HL-60/S4 (cell line): ENCODE measurements at regions not wholly inside any gene's neighbourhood (a gene's known extent, or its start where the extent isn't known, plus 50 kb on each side); places are given as distances from the start of the nearest gene placed in this dataset.
"Not testable (repeated sequence)": the region's sequence is repeated elsewhere in the genome, so short reads cannot be mapped to it uniquely, and the experiment has no call there.

ENCODE experiments used
- in situ Hi-C: fragments of 300-500 bp; cut with MboI; formaldehyde crosslinking; loops from 2 replicates; pipeline ENCODE4 v1.14.3; 2022; ENCODE audit warnings: low sequenced_read_pairs

- in situ Hi-C loops = no loop called here
Measured at GRCh38 chr13:81929988-81930387, 1589.1 kb upstream of the SPRY2 start.

- in situ Hi-C loops = no loop called here
Measured at GRCh38 chr13:81927347-81927746, 1586.4 kb upstream of the SPRY2 start.

DNA sequence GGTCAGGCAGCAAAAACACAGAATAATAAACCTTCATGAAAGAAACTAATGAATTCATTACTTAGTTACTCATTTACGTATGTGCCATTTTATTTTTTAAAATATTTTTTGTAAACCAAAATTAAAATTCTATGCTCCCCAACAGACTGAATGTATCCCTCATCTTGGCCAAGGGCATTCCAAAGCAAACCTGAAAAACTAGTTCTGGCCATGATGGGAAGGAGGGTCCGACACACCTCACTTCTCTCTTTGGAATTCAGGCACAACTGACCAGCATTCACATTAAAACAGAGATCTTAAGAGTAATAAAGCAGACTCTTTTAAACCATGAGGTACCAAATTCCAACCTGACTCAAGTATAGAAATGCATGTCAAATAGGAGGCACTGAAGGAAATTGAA is 1576.9 kb upstream of the SPRY2 start:
- in situ Hi-C loops = no loop called here

GRCh38 chr13:81916461-81916860 is 1575.5 kb upstream of the SPRY2 start:
- in situ Hi-C loops = no loop called here

GRCh38 chr13:81907787-81908372 is 1567.0 kb upstream of the SPRY2 start:
- in situ Hi-C loops = no loop called here

GRCh38 chr13:81888855-81889254 is 1547.9 kb upstream of the SPRY2 start:
- in situ Hi-C loops = no loop called here

GRCh38 chr13:81874681-81875661 is 1534.0 kb upstream of the SPRY2 start:
- in situ Hi-C loops = no loop called here

GRCh38 chr13:81874253-81874652 is 1533.3 kb upstream of the SPRY2 start:
- in situ Hi-C loops = no loop called here

GRCh38 chr13:81872581-81872980 is 1531.7 kb upstream of the SPRY2 start:
- in situ Hi-C loops = no loop called here

DNA sequence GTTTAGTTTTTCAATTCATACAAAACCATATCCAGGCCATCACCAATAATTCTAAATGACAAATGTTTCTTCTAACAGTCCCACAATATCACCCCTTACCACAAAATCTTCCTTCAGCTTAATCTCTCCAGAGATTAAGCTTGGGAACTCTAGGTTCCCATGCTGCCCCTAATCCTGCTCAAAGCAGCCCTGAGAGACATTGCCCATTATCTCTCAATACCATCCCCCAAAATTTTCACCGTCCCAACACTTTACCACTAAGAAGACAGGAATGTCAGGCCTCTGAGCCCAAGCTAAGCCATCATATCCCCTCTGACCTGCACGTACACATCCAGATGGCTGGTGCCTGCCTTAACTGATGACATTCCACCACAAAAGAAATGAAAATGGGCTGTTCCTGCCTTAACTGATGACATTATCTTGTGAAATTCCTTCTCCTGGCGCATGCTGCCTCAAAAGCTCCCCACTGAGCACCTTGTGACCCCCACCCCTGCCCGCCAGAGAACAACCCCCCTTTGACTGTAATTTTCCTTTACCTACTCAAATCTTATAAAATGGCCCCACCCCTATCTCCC is 1530.9 kb upstream of the SPRY2 start:
- in situ Hi-C loops = not testable (repeated sequence)

- in situ Hi-C loops = no loop called here
Measured at GRCh38 chr13:81848291-81848690, 1507.4 kb upstream of the SPRY2 start.

- in situ Hi-C loops = no loop called here
Measured at GRCh38 chr13:81846771-81847170, 1505.8 kb upstream of the SPRY2 start.

GRCh38 chr13:81821259-81821658 is 1480.3 kb upstream of the SPRY2 start:
- in situ Hi-C loops = no loop called here

GRCh38 chr13:81800433-81800832 is 1459.5 kb upstream of the SPRY2 start:
- in situ Hi-C loops = no loop called here

GRCh38 chr13:81795710-81796109 is 1454.8 kb upstream of the SPRY2 start:
- in situ Hi-C loops = no loop called here

DNA sequence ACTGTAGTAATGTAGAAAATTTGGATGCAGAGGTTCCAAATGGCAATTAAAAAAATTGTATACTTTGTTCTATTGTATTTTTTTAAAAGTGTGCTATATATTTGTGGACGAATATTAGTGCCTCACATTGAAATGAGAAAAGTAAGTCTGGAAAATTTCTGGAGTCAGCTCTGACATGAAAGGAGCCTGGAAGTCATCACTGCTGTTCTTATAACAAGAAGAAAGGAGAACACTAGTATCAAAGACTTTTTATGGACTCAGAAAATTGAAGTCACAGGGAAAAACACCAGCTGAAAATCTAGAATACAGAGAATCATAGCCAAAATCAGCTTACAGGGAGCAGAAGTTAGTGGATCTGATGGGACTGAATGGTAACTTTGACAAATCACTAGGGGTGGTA is 1450.7 kb upstream of the SPRY2 start:
- in situ Hi-C loops = no loop called here

GRCh38 chr13:81781471-81781870 is 1440.5 kb upstream of the SPRY2 start:
- in situ Hi-C loops = no loop called here

DNA sequence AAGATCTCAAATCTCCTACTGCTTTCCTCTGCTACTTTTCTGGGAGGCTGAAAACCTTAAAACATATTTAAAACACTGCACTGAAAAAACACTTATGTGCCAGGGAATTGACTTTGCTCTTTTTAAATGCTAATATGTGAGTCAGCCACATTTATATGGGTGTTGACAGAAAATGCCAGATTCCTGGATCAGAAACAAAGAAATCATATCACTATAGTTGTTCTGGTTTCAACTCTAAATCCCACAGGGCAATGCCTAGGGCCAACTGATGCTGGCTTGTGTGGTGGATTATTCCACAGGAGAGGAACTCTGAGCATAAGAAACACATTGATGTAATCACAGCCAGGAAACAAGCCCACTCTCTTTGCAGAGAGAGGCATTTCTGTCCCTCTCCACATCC is 1439.0 kb upstream of the SPRY2 start:
- in situ Hi-C loops = no loop called here

DNA sequence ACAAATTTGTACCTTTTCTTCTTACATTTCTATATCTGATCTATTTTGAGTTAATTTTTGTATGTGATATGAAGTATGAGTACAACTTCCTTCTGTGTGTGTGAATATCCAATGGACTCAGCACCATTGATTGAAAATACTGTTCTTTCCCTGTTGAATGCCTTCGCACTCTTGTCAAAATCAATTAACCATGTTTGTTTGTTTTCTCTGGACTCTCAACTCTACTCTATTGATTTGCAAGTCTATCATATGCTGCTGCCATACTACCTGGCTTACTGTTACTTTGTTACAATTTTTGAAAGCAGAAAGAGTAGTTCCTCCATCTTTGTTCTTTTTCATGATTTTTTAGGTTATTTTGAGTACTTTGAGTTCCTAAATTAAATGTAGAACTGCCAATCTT is 1437.4 kb upstream of the SPRY2 start:
- in situ Hi-C loops = no loop called here

DNA sequence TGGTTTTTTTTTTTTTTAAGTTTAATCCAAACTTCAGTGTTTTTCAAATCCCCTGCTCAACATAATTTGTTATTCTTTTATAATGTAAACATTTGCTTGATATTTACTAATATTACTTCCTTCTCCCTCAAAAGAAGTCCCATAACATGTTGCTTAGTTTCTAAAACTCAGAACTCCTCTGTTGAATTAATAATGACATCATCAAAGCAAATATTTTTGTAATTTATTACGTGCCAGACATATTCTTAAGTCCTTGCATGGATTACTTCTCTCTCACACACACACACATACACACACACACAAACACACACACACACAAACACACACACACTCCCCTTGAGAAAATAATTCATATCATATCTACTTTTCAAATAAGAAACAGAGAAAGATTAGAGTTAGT is 1432.3 kb upstream of the SPRY2 start:
- in situ Hi-C loops = no loop called here

- in situ Hi-C loops = no loop called here
Measured at GRCh38 chr13:81771951-81772350, 1431.0 kb upstream of the SPRY2 start.
